ENCODE measurements at regions not wholly inside any gene's neighbourhood (a gene's known extent, or its start where the extent isn't known, plus 50 kb on each side); places are given as distances from the start of the nearest gene placed in this dataset.

DNA sequence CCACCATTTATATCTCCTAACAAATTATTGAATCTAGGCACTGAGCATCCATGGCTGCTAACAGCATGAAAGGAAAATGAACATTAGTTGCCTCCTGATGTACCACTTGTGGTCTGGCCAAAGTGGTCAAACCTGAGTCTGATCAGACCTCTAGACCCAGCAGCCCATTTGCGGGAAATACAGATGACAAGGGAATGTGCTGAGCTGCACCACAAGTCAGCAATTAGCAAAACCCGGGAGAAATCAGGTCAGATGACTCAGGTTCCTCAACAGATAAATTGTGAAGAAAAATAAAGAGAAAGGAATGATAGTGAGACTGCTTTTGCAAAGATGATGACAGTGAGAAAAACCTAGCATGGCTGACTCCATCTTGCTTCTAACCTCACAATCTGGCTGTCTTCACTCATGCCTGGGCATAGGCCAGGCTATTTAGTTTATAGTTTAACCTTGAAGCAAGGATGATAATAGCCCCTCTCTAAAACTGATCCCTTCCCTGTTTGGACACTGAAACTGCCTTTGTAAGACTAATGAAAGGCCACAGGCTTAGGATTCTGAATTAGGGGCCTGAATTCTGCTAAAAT lies 142.7 kb upstream of the ASIC2 start:
- Histone ChIP-seq H3K27me3 (ENCODE audit: insufficient read depth, low read length, poor library complexity, severe bottlenecking) (no peaks in the 10 kb centered on the region), H2AFZ (ENCODE audit: low read length) (no peak overlapping the region), H3K4me1 (ENCODE audit: insufficient read depth, low read length, poor library complexity, severe bottlenecking) (no peaks in the 10 kb centered on the region), H3K4me3 (ENCODE audit: low read length, poor library complexity, severe bottlenecking) (no peak overlapping the region), H3K9ac (ENCODE audit: low read depth, low read length, poor library complexity, severe bottlenecking) (no peak overlapping the region), H3K9me2 (replicated peaks; ENCODE audit: low read depth, low read length) (0 out of 2 replicates have a peak, but pooled peaks cover 5% of the 10 kb centered on the region), H3F3A (ENCODE audit: low read depth) (no peaks in the 10 kb centered on the region), H3K36me3 (ENCODE audit: insufficient read depth, low read length) (no peaks in the 10 kb centered on the region), H4K20me1 (ENCODE audit: insufficient read depth, low read length, poor library complexity, severe bottlenecking) (no peaks in the 10 kb centered on the region), H3K79me2 (ENCODE audit: insufficient read depth, low read length) (no peaks in the 10 kb centered on the region), H3K4me2 (ENCODE audit: low read depth, low read length, poor library complexity, severe bottlenecking) (no peak overlapping the region), H3K9me3 (ENCODE audit: insufficient read depth, low read depth, low read length) (no peaks in the 10 kb centered on the region)
- TF ChIP-seq EZH2phosphoT487 (IDR thresholded peaks at IDR 0.05; ENCODE audit: borderline replicate concordance) = no peak
- TF ChIP-seq, protein P1, sequence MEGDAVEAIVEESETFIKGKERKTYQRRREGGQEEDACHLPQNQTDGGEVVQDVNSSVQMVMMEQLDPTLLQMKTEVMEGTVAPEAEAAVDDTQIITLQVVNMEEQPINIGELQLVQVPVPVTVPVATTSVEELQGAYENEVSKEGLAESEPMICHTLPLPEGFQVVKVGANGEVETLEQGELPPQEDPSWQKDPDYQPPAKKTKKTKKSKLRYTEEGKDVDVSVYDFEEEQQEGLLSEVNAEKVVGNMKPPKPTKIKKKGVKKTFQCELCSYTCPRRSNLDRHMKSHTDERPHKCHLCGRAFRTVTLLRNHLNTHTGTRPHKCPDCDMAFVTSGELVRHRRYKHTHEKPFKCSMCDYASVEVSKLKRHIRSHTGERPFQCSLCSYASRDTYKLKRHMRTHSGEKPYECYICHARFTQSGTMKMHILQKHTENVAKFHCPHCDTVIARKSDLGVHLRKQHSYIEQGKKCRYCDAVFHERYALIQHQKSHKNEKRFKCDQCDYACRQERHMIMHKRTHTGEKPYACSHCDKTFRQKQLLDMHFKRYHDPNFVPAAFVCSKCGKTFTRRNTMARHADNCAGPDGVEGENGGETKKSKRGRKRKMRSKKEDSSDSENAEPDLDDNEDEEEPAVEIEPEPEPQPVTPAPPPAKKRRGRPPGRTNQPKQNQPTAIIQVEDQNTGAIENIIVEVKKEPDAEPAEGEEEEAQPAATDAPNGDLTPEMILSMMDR (conservative IDR thresholded peaks at IDR 0.05; ENCODE audit: low read length) = no peak

DNA sequence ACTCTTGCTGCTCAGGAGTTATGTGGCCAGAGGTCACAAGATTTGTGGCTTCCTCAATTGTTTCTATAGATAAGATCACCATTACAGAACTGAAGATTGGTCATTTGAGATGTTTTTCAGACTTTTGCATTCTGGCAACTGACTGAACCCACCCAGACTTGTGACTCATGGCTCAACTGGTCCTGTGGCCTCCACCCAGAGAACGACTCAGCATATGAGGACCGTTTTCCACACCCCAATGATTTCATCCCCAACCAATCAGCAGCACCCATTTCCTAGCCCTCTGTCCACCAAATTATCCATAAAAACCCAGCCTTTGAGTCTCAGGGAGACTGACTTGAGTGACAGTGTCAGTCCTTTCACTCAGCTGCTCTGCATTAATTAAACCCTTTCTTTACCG lies 143.2 kb upstream of the ASIC2 start:
- Histone ChIP-seq H3K27me3 (ENCODE audit: insufficient read depth, low read length, poor library complexity, severe bottlenecking) (no peaks in the 10 kb centered on the region), H4K20me1 (ENCODE audit: insufficient read depth, low read length, poor library complexity, severe bottlenecking) (no peaks in the 10 kb centered on the region), H3F3A (ENCODE audit: low read depth) (no peaks in the 10 kb centered on the region), H2AFZ (ENCODE audit: low read length) (no peak overlapping the region), H3K9ac (ENCODE audit: low read depth, low read length, poor library complexity, severe bottlenecking) (no peak overlapping the region), H3K79me2 (ENCODE audit: insufficient read depth, low read length) (no peaks in the 10 kb centered on the region), H3K4me2 (ENCODE audit: low read depth, low read length, poor library complexity, severe bottlenecking) (no peak overlapping the region), H3K9me3 (ENCODE audit: insufficient read depth, low read depth, low read length) (no peaks in the 10 kb centered on the region), H3K4me1 (ENCODE audit: insufficient read depth, low read length, poor library complexity, severe bottlenecking) (no peaks in the 10 kb centered on the region), H3K4me3 (ENCODE audit: low read length, poor library complexity, severe bottlenecking) (no peak overlapping the region), H3K36me3 (ENCODE audit: insufficient read depth, low read length) (no peaks in the 10 kb centered on the region), H3K9me2 (replicated peaks; ENCODE audit: low read depth, low read length) (0 out of 2 replicates have a peak, but pooled peaks cover 5% of the 10 kb centered on the region)
- TF ChIP-seq, protein P1 (conservative IDR thresholded peaks at IDR 0.05; ENCODE audit: low read length) = no peak
- TF ChIP-seq EZH2phosphoT487 (IDR thresholded peaks at IDR 0.05; ENCODE audit: borderline replicate concordance) = no peak

DNA sequence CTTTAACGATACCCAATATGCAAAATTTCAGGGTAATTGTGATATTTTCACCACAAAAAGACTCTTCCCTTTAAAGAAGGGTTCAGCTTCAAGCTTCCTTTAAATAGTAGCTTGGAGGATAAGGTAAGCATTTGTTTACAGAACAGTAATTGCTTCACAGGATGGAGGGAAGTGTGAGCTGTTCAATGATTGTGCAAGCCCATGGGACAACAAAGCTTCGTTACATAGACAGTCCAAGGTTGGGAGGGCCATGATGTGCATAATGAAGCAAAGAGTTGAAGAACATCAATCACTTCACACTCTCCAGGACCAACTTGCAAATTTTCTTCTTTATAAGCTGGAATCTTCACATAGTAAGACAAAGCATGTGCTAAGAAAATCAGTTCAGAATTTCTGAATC lies 145.0 kb upstream of the ASIC2 start:
- Histone ChIP-seq H3K9me2 (replicated peaks; ENCODE audit: low read depth, low read length) (0 out of 2 replicates have a peak, but pooled peaks cover 5% of the 10 kb centered on the region), H3K79me2 (ENCODE audit: insufficient read depth, low read length) (no peaks in the 10 kb centered on the region), H3K4me3 (ENCODE audit: low read length, poor library complexity, severe bottlenecking) (no peak overlapping the region), H4K20me1 (ENCODE audit: insufficient read depth, low read length, poor library complexity, severe bottlenecking) (no peaks in the 10 kb centered on the region), H3K9me3 (ENCODE audit: insufficient read depth, low read depth, low read length) (0 out of 2 replicates have a peak, but pooled peaks cover 4% of the 10 kb centered on the region), H3K4me2 (ENCODE audit: low read depth, low read length, poor library complexity, severe bottlenecking) (no peak overlapping the region), H3K36me3 (ENCODE audit: insufficient read depth, low read length) (no peaks in the 10 kb centered on the region), H3K9ac (ENCODE audit: low read depth, low read length, poor library complexity, severe bottlenecking) (no peak overlapping the region), H3K27me3 (ENCODE audit: insufficient read depth, low read length, poor library complexity, severe bottlenecking) (no peaks in the 10 kb centered on the region), H3K4me1 (ENCODE audit: insufficient read depth, low read length, poor library complexity, severe bottlenecking) (no peaks in the 10 kb centered on the region), H3F3A (ENCODE audit: low read depth) (no peaks in the 10 kb centered on the region), H2AFZ (ENCODE audit: low read length) (no peak overlapping the region)
- TF ChIP-seq EZH2phosphoT487 (IDR thresholded peaks at IDR 0.05; ENCODE audit: borderline replicate concordance) = no peak
- TF ChIP-seq, protein P1 (conservative IDR thresholded peaks at IDR 0.05; ENCODE audit: low read length) = no peak

Measured in Loucy (cell line).